GM19025 (cell line): ENCODE measurements at regions not wholly inside any gene's neighbourhood (a gene's known extent, or its start where the extent isn't known, plus 50 kb on each side); places are given as distances from the start of the nearest gene placed in this dataset.

Experiments used
- ATAC-seq: cut with Tn5 transposase; IDR thresholded peaks from one replicate; pipeline ENCODE4 v1.9.1; 2021; ENCODE audit warnings: mild to moderate bottlenecking, low read depth, moderate library complexity; ENCODE audit not compliant: unreplicated experiment

GRCh38 chr3:150306083-150306482, 102.0 kb upstream of the TSC22D2 start:
- ATAC-seq: no peak

- no peak for ATAC-seq
Measured at GRCh38 chr3:150303768-150304167, 104.3 kb upstream of the TSC22D2 start.

- ATAC-seq: no peak
Measured at GRCh38 chr3:150302246-150302645, 105.9 kb upstream of the TSC22D2 start.

- no peak for ATAC-seq
Measured at GRCh38 chr3:150300852-150301517, 107.1 kb upstream of the TSC22D2 start.

GRCh38 chr3:150300388-150300787, 107.7 kb upstream of the TSC22D2 start:
- ATAC-seq: no peak

GRCh38 chr3:150299201-150299600, 108.9 kb upstream of the TSC22D2 start:
- ATAC-seq: no peak

- no peak for ATAC-seq
Measured at GRCh38 chr3:150296966-150297365, 111.1 kb upstream of the TSC22D2 start.

GRCh38 chr3:150296123-150296735, 111.9 kb upstream of the TSC22D2 start:
- ATAC-seq: no peak

GRCh38 chr3:150293401-150294001, 114.6 kb upstream of the TSC22D2 start:
- ATAC-seq: no peak

- no peak for ATAC-seq
Measured at GRCh38 chr3:150292891-150293290, 115.2 kb upstream of the TSC22D2 start.

GRCh38 chr3:150291515-150291914, 116.6 kb upstream of the TSC22D2 start:
- no peak for ATAC-seq

GRCh38 chr3:150286390-150287147, 121.5 kb upstream of the TSC22D2 start:
- ATAC-seq: no peak

- no peak for ATAC-seq
Measured at GRCh38 chr3:150285601-150286000, 122.5 kb upstream of the TSC22D2 start.

- ATAC-seq: no peak
Measured at GRCh38 chr3:150278843-150279381, 129.2 kb upstream of the TSC22D2 start.

- no peak for ATAC-seq
Measured at GRCh38 chr3:150278195-150278594, 129.9 kb upstream of the TSC22D2 start.

- ATAC-seq: no peak
Measured at GRCh38 chr3:150277444-150277843, 130.7 kb upstream of the TSC22D2 start.

- ATAC-seq: no peak
Measured at GRCh38 chr3:150275941-150276340, 132.2 kb upstream of the TSC22D2 start.

- no peak for ATAC-seq
Measured at GRCh38 chr3:150274372-150274771, 133.7 kb upstream of the TSC22D2 start.

- no peak for ATAC-seq
Measured at GRCh38 chr3:150273396-150273795, 134.7 kb upstream of the TSC22D2 start.

- ATAC-seq: no peak
Measured at GRCh38 chr3:150271591-150271960, 136.5 kb upstream of the TSC22D2 start.
